ENCODE measurements at regions not wholly inside any gene's neighbourhood (a gene's known extent, or its start where the extent isn't known, plus 50 kb on each side); places are given as distances from the start of the nearest gene placed in this dataset.

- TF ChIP-seq CTCF (IDR thresholded peaks at IDR 0.05; ENCODE audit: borderline replicate concordance, control extremely low read depth, extremely low read depth, insufficient read depth, missing control alignments) = no peak
- no peak for DNase-seq (ENCODE audit: low spot score)
- in situ Hi-C loops (cut with MboI; ENCODE audit: low sequenced_read_pairs, unreplicated experiment) = no loop called here
These were observed 131.3 kb downstream of the SLC30A10 start for GRCh38 chr1:219797009-219797408.

- no peak for DNase-seq (ENCODE audit: low spot score)
- in situ Hi-C loops (cut with MboI; ENCODE audit: low sequenced_read_pairs, unreplicated experiment) = no loop called here
- no peak for TF ChIP-seq CTCF (IDR thresholded peaks at IDR 0.05; ENCODE audit: borderline replicate concordance, control extremely low read depth, extremely low read depth, insufficient read depth, missing control alignments)
These were observed 132.9 kb downstream of the SLC30A10 start for GRCh38 chr1:219795363-219795917.

GRCh38 chr1:219794085-219794743, 134.1 kb downstream of the SLC30A10 start:
- in situ Hi-C loops (cut with MboI; ENCODE audit: low sequenced_read_pairs, unreplicated experiment) = no loop called here
- no peak for TF ChIP-seq CTCF (IDR thresholded peaks at IDR 0.05; ENCODE audit: borderline replicate concordance, control extremely low read depth, extremely low read depth, insufficient read depth, missing control alignments)
- no peak for DNase-seq (ENCODE audit: low spot score)

GRCh38 chr1:219792337-219793021, 135.9 kb downstream of the SLC30A10 start:
- TF ChIP-seq CTCF (IDR thresholded peaks at IDR 0.05; ENCODE audit: borderline replicate concordance, control extremely low read depth, extremely low read depth, insufficient read depth, missing control alignments) = no peak
- DNase-seq (ENCODE audit: low spot score) = no peak
- in situ Hi-C loops (cut with MboI; ENCODE audit: low sequenced_read_pairs, unreplicated experiment) = no loop called here

- DNase-seq (ENCODE audit: low spot score) = no peak
- TF ChIP-seq CTCF (IDR thresholded peaks at IDR 0.05; ENCODE audit: borderline replicate concordance, control extremely low read depth, extremely low read depth, insufficient read depth, missing control alignments) = no peak
- in situ Hi-C loops (cut with MboI; ENCODE audit: low sequenced_read_pairs, unreplicated experiment) = no loop called here
These were observed 136.6 kb downstream of the SLC30A10 start for GRCh38 chr1:219791766-219792165.

GRCh38 chr1:219790834-219791615, 137.3 kb downstream of the SLC30A10 start:
- TF ChIP-seq CTCF (IDR thresholded peaks at IDR 0.05; ENCODE audit: borderline replicate concordance, control extremely low read depth, extremely low read depth, insufficient read depth, missing control alignments) = no peak
- no peak for DNase-seq (ENCODE audit: low spot score)
- in situ Hi-C loops (cut with MboI; ENCODE audit: low sequenced_read_pairs, unreplicated experiment) = no loop called here
